Effector CD8-positive, alpha-beta T cell (primary cell): ENCODE measurements at regions not wholly inside any gene's neighbourhood (a gene's known extent, or its start where the extent isn't known, plus 50 kb on each side); places are given as distances from the start of the nearest gene placed in this dataset.

Experiments
- DNase-seq: peaks from one replicate; lab custom pipeline; 2025; lab: John Stamatoyannopoulos, UW

DNA sequence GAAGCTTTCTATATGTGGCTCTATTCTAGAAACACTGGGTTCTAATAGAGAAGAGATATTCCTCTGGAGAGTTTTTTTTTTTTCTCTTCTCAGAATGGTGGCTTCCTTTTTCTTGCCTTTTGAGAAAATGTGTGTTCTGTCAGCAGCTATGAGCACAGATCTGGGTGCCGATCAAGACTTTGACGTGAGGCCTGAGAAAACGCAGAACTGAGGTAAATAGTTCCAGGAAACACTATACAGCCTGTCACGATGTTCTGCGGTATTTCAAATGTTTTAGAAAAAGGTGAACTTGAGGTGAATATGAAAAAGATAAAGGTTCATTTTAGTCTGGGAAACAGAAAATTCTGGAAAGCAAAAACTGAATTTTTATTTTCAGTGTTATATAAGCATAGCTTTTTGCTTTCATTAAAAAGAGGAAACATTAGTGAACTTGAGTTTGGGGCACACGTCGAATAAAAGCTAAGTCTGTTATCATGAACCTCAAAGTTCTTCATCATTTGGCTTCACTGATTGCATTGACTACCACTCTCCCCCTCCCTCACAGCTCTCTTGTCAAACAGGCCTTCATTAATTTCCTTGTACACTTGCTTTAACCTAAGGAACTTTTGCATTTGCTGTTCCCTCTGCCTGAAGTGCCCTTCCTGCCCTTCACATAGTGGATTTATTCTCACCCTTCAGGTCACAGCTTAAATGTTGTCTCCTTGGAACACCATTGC lies 265.1 kb downstream of the NFKBIZ start:
- DNase-seq: no peak

- DNase-seq: no peak
Measured at GRCh38 chr3:102122527-102122926, 273.2 kb downstream of the NFKBIZ start.

DNA sequence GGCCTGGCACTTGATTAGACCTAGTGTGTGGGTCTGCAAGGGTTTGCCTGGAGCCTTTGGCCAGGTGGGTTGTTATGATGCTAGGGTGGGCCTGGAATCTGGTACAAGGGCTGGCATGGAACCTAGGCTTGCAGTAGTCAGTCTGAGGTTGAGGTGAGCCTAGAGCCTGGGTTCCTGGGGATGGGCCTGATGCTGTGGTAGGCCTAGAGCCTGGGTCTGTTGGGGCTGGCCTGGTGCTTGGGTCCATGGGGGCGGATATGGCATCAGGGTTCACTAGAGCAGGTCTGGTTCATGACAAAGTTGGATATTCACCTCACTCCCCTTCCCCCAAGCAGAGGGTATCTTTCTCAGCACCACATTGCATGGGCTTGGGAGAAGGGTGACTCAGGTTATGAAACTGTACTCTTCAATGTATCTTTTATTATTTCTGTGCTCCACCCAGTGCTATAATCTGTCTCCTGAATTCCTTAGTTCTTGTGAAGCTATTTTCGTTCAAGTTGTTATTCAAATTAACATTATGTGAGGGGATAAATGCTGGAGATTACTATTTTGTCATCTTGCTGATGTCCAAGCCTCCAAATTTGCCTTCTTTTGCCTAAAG lies 274.4 kb downstream of the NFKBIZ start:
- DNase-seq: no peak

DNA sequence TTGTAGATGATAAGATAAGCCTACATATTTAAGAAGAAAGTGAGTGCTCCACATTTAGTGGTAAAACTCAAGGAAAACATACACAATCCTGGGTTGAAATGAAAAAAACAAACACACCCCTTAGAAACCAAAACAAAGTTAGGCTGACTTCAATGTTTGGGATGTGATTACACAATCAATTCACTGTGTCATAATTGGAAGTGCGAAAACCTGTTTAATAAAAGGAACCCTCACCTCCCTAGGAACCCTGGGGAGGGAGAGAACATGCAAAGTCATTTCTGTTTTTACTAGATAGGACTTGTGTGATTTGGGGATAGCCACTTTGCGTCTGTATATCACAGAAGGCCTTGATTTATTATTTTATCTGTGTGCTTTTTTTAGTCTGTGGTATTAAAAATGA lies 275.0 kb downstream of the NFKBIZ start:
- DNase-seq: no peak

GRCh38 chr3:102124704-102125103 lies 275.4 kb downstream of the NFKBIZ start:
- DNase-seq: no peak

- DNase-seq: no peak
Measured at GRCh38 chr3:102125197-102125993, 276.1 kb downstream of the NFKBIZ start.

- no peak for DNase-seq
Measured at GRCh38 chr3:102125994-102126368, 276.7 kb downstream of the NFKBIZ start.

- no peak for DNase-seq
Measured at GRCh38 chr3:102129760-102130608, 280.7 kb downstream of the NFKBIZ start.

DNA sequence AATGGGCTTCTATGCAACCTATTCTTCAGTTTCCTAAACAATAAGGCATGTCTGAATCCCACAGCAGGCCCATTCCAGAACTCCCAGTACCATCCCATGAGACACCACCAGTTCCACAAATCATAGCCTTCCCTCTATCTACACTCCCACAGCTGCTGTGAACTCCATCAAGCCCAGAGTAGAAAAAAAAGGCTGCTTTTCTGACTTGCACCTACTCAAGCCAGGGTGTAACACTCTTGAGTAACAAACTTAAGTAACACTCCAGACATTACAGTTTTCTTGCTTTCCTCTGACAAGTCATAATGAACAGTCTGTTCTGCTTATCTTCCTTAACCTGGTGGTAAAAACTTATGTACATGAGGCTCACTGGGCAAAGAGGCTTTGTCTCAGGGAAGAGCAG lies 283.1 kb downstream of the NFKBIZ start:
- no peak for DNase-seq

DNA sequence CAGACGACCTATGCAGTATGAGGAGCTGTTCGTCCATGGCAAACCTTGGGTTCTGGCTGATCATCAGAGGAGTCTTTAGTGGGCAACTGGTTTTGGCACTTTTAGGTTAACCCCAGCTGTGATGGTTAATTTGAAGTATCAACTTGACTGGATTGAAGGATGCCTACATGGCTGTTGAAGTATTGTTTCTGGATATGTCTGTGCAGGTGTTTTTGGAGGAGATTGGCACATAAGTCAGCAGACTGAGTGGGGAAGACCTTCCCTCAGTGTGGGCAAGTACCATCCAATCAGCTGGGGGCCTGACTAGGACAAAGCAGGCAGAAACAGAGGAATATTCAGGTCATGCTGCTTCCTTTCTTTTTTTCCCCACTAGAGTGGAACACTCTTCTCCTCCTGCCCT lies 284.1 kb downstream of the NFKBIZ start:
- DNase-seq: no peak

- no peak for DNase-seq
Measured at GRCh38 chr3:102135316-102135715, 286.0 kb downstream of the NFKBIZ start.

DNA sequence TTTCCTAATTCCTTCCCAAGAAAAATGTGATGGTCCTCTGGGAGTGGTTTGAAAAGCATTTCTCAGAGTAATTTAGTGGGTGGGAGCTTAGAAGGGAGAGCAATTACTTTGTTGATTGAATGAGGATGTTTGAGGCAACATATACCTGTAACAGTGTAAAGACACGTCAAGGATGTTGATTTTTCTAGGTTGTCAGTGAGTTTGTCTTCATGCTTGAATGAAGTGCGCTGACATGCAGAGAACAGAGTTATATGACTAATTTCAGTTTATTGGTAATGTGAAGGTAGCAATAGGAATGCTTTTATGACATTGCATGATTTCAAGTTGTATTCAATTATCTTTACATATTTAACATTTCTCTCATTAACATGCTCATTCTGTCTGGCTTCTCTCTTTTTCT lies 286.9 kb downstream of the NFKBIZ start:
- no peak for DNase-seq

- no peak for DNase-seq
Measured at GRCh38 chr3:102140116-102140515, 290.8 kb downstream of the NFKBIZ start.

DNA sequence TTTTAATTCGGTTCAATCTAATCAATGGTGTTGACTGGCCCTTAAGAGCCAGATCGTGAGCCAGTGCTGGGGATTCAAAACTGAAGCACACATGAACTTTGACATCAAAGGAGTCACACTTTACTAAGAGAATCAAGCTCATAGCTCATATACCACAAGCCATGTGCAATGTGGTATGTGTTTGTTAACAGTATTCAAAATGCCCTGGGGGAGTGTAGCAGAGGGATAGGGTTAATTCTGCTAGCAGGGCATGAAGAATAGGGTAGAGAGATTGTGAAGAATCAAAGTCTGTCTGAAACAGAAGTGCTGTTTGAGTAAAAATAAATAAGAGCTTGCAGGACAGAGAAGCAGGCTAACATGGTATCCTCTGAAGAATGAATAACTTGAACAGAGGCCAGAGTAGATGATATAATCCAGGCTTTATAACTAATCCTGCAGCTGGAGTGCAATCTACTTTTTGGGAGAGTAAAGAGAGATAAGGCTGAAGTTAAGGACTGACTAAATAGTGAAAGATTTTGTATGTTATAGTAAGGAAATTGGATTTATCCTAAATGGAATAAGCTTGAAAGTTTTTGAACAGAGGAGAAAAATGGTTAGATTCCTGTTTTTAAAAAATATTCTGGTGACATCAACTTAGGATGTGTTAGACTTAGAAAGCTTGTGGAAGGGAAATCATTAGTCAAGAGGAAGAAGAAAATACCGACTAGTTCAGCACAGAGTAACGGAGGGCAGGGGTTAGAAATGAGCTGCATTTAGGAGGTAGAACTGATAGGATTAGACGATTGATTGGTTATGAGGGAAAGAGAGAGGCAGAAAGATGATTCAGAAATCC lies 292.0 kb downstream of the NFKBIZ start:
- no peak for DNase-seq

- DNase-seq: no peak
Measured at GRCh38 chr3:102141928-102142239, 292.6 kb downstream of the NFKBIZ start.

GRCh38 chr3:102142379-102143060 lies 292.3 kb upstream of the ZPLD1 start:
- DNase-seq: no peak

GRCh38 chr3:102143536-102143935 lies 291.3 kb upstream of the ZPLD1 start:
- DNase-seq: no peak

DNA sequence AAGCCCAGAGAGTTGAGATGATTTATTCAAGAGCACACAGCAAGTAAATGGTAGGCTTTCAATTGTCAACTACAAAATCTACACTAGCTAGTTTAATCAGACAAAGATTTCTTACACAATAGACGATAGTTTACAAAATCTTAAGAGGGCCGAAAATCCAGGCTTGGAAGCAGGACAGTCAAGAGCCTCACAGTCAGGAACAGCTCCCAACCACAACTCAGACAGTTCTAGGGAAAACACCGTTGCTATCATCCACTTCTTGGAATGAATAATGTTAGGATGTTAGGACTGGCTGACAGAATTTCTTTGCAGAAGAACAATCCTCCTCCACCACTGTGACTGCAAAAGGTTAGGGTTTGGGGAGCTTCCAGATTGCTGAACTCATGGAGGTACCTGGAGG lies 290.8 kb upstream of the ZPLD1 start:
- DNase-seq: no peak

- no peak for DNase-seq
Measured at GRCh38 chr3:102148598-102149337, 286.0 kb upstream of the ZPLD1 start.

DNA sequence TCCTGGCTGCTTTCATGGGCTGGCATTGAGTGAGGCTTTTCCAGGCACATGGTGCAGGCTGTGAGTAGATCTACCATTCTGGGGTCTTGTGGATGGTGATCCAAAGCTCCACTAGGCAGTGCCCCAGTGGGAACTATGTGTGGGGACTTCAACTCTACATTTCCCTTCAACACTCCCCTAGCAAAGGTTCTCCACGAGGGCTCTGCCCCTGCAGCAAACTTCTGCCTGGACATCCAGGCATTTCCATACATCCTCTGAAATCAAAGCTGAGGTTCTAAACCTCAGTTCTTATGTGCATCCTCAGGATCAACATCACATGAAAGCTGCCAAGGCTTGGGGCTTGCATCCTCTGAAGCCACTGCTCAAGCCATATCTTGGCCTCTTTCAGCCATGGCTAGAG lies 282.9 kb upstream of the ZPLD1 start:
- no peak for DNase-seq
